OCI-LY1 (cell line): ENCODE measurements at regions not wholly inside any gene's neighbourhood (a gene's known extent, or its start where the extent isn't known, plus 50 kb on each side); places are given as distances from the start of the nearest gene placed in this dataset.

Experiments
- H2AFZ ChIP-seq: fragments of 200-600 bp; sonication (generic), shearing (Covaris generic); 2 replicates; pipeline ENCODE4 v1.6.0; 2014; ENCODE audit warnings: antibody characterized with exemption, mild to moderate bottlenecking, low read length
- H3F3A ChIP-seq: fragments of 200-600 bp; sonication (generic), shearing (Covaris generic); 2 replicates; pipeline ENCODE4 v1.6.0; 2014; ENCODE audit warnings: mild to moderate bottlenecking, antibody characterized with exemption, low read length, moderate library complexity; ENCODE audit not compliant: insufficient read depth
- H3K27ac ChIP-seq: fragments of 200-600 bp; sonication (generic); 2 replicates; pipeline ENCODE4 v1.5.1; 2014; ENCODE audit warnings: low read length, mixed run types, mild to moderate bottlenecking, low read depth; ENCODE audit not compliant: poor library complexity, severe bottlenecking
- H3K27me3 ChIP-seq: fragments of 200-600 bp; sonication (generic); 2 replicates; pipeline ENCODE4 v1.6.0; 2014; ENCODE audit warnings: antibody characterized with exemption, mild to moderate bottlenecking, low read length, moderate library complexity; ENCODE audit not compliant: insufficient read depth
- H3K36me3 ChIP-seq: fragments of 200-600 bp; sonication (generic); 2 replicates; pipeline ENCODE4 v1.6.1; 2014; ENCODE audit warnings: mild to moderate bottlenecking, antibody characterized with exemption, low read length, moderate library complexity, mixed read lengths; ENCODE audit not compliant: insufficient read depth
- H3K4me1 ChIP-seq: fragments of 200-600 bp; sonication (generic); 2 replicates; pipeline ENCODE4 v1.5.1; 2014; ENCODE audit warnings: mild to moderate bottlenecking, low read length, moderate library complexity; ENCODE audit not compliant: insufficient read depth, severe bottlenecking
- H3K4me2 ChIP-seq: fragments of 200-600 bp; sonication (generic), shearing (Covaris generic); 2 replicates; pipeline ENCODE4 v1.6.1; 2014; ENCODE audit warnings: low read length
- H3K4me3 ChIP-seq: fragments of 200-600 bp; sonication (generic); 2 replicates; pipeline ENCODE4 v1.5.1; 2014; ENCODE audit warnings: low read length, low read depth, mild to moderate bottlenecking, mixed read lengths; ENCODE audit not compliant: poor library complexity, severe bottlenecking
- H3K79me2 ChIP-seq: fragments of 200-600 bp; shearing (Covaris generic); 2 replicates; pipeline ENCODE4 v1.6.1; 2016; ENCODE audit warnings: mixed run types, low read length, mixed read lengths; ENCODE audit not compliant: insufficient read depth
- H3K9ac ChIP-seq: fragments of 200-600 bp; sonication (generic), shearing (Covaris generic); 2 replicates; pipeline ENCODE4 v1.6.1; 2014; ENCODE audit warnings: mild to moderate bottlenecking, low read length, mixed read lengths
- H3K9me2 ChIP-seq: fragments of 200-600 bp; sonication (generic), shearing (Covaris generic); 2 replicates; pipeline ENCODE4 v1.6.1; 2014; ENCODE audit warnings: low read depth, mild to moderate bottlenecking, low read length, mixed read lengths
- H3K9me3 ChIP-seq: fragments of 200-600 bp; shearing (Covaris generic); 2 replicates; pipeline ENCODE4 v1.6.1; 2014; ENCODE audit warnings: low read length, mixed read lengths
- H4K20me1 ChIP-seq: fragments of 200-600 bp; sonication (generic), shearing (Covaris generic); 2 replicates; pipeline ENCODE4 v1.6.0; 2016; ENCODE audit warnings: mild to moderate bottlenecking, low read length; ENCODE audit not compliant: insufficient read depth
- CTCF ChIP-seq: fragments of 200-600 bp; sonication (generic), shearing (Covaris generic); IDR thresholded peaks from 2 replicates; pipeline ENCODE4 v1.5.1; 2017; ENCODE audit warnings: mild to moderate bottlenecking, antibody characterized with exemption, low read length, moderate library complexity, mixed read lengths
- EZH2 ChIP-seq: fragments of 200-600 bp; sonication (generic), shearing (Covaris generic); IDR thresholded peaks from 2 replicates; pipeline ENCODE4 v1.8.0; 2017; ENCODE audit warnings: borderline replicate concordance, mixed run types, mild to moderate bottlenecking, antibody characterized with exemption, low read length, moderate library complexity, mixed read lengths

- Histone ChIP-seq H3K79me2 (no peaks in the 10 kb centered on the region), H3K27ac (no peak overlapping the region), H3K9ac (no peak overlapping the region), H3F3A (no peaks in the 10 kb centered on the region), H3K36me3 (no peaks in the 10 kb centered on the region), H3K9me2 (no peaks in the 10 kb centered on the region), H4K20me1 (no peaks in the 10 kb centered on the region), H3K27me3 (no peaks in the 10 kb centered on the region), H3K9me3 (no peaks in the 10 kb centered on the region), H3K4me1 (no peaks in the 10 kb centered on the region), H2AFZ (no peak overlapping the region), H3K4me3 (no peak overlapping the region), H3K4me2 (no peak overlapping the region)
- TF ChIP-seq EZH2 (no peak), CTCF (no peak)
Observed at GRCh38 chr13:109859898-109860297, 73.5 kb upstream of the IRS2 start.

DNA sequence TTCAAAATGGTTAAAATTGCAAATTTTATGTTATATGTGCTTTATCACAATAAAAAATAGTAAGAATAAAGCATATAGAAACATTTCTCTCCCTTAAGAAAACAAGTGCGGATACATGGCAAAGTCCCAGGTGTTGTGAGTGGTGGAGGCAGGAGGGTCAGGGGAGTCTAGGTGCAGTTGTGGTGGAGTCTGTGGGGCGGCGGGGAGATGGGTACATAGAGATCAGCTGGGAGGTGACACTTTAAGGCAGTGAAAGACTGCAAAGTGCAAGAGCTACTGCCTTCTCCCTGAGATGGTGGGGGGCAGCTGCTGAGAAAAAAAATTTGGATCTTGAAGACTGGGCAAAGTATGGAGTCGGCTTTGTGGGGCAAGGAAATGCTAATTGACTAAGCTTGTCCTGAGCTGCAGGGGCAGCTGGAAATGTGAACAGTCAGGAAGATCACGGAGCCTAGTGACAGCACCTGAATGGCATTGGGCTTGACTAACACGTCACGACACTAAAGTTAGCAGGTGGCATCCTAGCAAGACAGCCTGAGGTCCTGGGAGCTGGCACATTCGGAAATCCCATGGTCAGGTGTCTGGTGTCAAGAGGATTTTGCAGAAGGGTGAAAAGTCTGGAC is 72.9 kb upstream of the IRS2 start:
- TF ChIP-seq EZH2 = no peak
- no peak for TF ChIP-seq CTCF
- Histone ChIP-seq H3K4me2 (no peak overlapping the region), H3K9ac (no peak overlapping the region), H3K4me1 (no peaks in the 10 kb centered on the region), H3F3A (no peaks in the 10 kb centered on the region), H3K4me3 (no peak overlapping the region), H4K20me1 (no peaks in the 10 kb centered on the region), H3K27me3 (no peaks in the 10 kb centered on the region), H3K27ac (no peak overlapping the region), H3K79me2 (no peaks in the 10 kb centered on the region), H2AFZ (no peak overlapping the region), H3K36me3 (no peaks in the 10 kb centered on the region), H3K9me2 (no peaks in the 10 kb centered on the region), H3K9me3 (no peaks in the 10 kb centered on the region)

DNA sequence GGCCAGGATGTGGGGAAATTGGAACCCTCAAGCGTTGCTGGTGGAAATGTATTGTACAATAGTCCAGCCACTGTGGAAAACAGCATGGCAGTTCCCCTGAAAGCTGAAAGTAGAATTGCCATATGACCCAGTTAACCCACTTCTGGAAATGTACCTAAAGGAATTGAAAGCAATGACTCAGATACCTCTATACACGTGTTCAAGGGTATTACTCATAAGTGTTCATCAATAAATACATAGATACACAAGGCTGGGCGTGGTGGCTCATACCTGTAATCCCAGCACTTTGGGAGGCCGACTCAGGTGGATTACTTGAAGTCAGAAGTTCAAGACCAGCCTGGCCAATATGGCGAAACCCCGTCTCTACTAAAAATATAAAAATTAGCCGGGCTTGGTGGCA is 71.9 kb upstream of the IRS2 start:
- Histone ChIP-seq H4K20me1 (no peaks in the 10 kb centered on the region), H3K4me3 (no peak overlapping the region), H3K9me3 (no peaks in the 10 kb centered on the region), H3K9me2 (no peaks in the 10 kb centered on the region), H2AFZ (no peak overlapping the region), H3K36me3 (no peaks in the 10 kb centered on the region), H3K4me1 (no peaks in the 10 kb centered on the region), H3K27me3 (no peaks in the 10 kb centered on the region), H3K9ac (no peak overlapping the region), H3K27ac (no peak overlapping the region), H3K4me2 (no peak overlapping the region), H3K79me2 (no peaks in the 10 kb centered on the region), H3F3A (no peaks in the 10 kb centered on the region)
- no peak for TF ChIP-seq CTCF
- TF ChIP-seq EZH2 = no peak
